NCI-H146 treated with DMSO at 0.1 percent for 48 hours (cell line): ENCODE measurements at regions not wholly inside any gene's neighbourhood (a gene's known extent, or its start where the extent isn't known, plus 50 kb on each side); places are given as distances from the start of the nearest gene placed in this dataset.
"Not testable (repeated sequence)": the region's sequence is repeated elsewhere in the genome, so short reads cannot be mapped to it uniquely, and the experiment has no call there.

Experiments used
- DNase-seq: peaks from one replicate; lab custom pipeline; 2025; ENCODE audit not compliant: unreplicated experiment; lab: John Stamatoyannopoulos, UW

DNA sequence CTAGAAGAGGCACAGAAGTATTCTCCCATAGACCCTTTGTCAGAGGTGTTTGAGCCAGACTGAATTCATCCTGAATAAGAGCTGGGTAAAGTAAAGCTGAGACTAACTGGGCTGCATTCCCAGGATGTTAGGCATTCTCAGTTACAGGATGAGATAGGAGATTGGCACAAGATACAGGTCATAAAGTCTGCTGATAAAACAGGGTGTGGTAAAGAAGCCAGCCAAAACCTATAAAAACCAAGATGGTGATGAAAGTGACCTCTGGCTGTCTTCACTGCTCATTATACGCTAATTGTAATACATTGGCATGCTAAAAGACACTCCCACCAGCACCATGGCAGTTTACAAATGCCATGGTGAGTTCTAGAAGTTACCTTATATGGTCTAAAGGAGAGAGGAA, 364.9 kb upstream of the TMEFF2 start:
- no peak for DNase-seq

GRCh38 chr2:192558637-192559036, 363.9 kb upstream of the TMEFF2 start:
- DNase-seq: no peak

- DNase-seq: no peak
These were observed 361.0 kb upstream of the TMEFF2 start for GRCh38 chr2:192555740-192556139.

- DNase-seq: no peak
These were observed 357.0 kb upstream of the TMEFF2 start for GRCh38 chr2:192551760-192552159.

GRCh38 chr2:192546565-192546964, 351.8 kb upstream of the TMEFF2 start:
- DNase-seq: no peak

GRCh38 chr2:192544371-192544955, 349.7 kb upstream of the TMEFF2 start:
- DNase-seq: no peak

DNA sequence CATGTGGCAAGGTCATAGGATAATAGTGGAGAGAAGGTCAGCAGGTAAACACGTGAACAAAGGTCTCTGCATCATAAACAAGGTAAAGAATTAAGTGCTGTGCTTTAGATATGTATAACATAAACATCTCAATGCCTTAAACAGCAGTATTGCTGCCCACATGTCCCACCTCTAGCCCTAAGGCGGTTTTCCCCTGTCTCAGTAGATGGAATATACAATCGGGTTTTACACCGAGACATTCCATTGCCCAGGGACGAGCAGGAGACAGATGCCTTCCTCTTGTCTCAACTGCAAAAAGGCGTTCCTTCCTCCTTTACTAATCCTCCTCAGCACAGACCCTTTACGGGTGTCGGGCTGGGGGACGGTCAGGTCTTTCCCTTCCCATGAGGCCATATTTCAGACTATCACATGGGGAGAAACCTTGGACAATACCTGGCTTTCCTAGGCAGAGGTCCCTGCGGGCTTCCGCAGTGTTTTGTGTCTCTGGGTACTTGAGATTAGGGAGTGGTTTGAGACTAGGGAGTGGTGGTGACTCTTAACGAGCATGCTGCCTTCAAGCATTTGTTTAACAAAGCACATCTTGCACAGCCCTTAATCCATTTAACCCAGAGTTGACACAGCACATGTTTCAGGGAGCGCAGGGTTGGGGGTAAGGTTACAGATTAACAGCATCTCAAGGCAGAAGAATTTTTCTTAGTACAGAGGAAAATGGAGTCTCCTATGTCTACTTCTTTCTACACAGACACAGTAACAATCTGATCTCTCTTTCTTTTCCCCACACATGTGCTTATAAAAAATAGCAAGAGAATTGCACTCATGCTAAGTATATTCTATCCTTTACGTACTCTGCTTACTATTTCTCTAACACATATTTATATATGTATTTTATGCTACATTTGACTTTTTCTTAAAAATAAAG, 347.7 kb upstream of the TMEFF2 start:
- not testable (repeated sequence) for DNase-seq

- DNase-seq: no peak
These were observed 344.6 kb upstream of the TMEFF2 start for GRCh38 chr2:192539306-192539705.

DNA sequence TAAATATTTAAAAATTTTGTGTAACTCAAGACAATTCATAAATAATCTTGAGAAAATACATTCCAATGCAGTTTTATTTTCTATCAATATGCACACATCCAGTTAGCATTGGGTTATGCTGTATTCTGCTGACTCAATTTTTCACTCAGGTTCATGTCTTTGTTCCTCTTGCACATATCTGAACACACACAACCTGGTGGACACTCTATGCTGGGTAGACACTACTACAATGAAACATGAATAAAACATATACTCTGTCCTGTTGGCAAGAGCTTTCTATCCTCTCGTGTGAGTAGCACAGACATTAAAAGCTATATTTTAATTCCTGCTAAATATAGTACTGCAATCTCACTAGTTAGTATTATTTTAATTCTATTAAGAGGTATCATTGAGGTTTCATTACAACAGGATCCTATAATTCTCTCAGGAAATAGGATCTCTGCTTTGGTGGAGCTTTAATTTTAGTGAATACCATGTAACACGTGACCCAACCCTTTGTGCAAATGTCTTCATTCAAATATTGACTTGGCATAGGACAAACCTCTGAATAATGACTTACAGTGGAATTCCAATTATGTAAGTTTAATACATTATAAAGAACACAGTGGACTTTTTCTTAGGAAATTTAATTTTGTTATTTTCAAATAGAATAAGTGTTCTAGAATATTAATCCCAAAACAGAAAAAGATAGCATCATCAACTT, 342.3 kb upstream of the TMEFF2 start:
- no peak for DNase-seq

GRCh38 chr2:192535956-192536921, 341.5 kb upstream of the TMEFF2 start:
- no peak for DNase-seq

- DNase-seq: no peak
These were observed 339.3 kb upstream of the TMEFF2 start for GRCh38 chr2:192534072-192534471.

DNA sequence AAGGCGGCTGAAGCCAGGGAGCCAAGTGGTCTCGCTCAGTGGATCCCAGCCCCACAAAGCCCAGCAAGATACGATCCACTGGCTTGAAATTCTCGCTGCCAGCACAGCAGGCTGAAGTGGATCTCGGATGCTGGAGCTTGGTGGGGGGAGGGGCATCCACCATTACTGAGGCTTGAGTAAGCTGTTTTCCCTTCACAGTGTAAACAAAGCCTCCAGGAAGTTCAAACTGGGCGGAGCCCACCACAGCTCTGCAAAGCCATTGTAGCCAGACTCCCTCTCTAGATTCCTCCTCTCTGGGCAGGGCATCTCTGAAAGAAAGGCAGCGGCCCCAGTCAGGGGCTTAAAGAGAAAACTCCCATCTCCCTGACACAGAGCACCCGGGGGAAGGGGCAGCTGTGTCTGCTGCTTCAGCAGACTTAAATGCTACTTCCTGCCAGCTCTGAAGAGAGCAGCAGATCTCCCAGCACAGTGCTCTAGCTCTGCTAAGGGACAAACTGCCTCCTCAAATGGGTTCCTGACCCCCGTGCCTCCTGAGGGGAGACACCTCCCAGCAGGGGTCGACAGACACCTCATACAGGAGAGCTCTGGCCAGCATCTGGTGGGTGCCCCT, 330.0 kb upstream of the TMEFF2 start:
- DNase-seq: not testable (repeated sequence)

- DNase-seq: not testable (repeated sequence)
These were observed 329.5 kb upstream of the TMEFF2 start for GRCh38 chr2:192524214-192524613.

DNA sequence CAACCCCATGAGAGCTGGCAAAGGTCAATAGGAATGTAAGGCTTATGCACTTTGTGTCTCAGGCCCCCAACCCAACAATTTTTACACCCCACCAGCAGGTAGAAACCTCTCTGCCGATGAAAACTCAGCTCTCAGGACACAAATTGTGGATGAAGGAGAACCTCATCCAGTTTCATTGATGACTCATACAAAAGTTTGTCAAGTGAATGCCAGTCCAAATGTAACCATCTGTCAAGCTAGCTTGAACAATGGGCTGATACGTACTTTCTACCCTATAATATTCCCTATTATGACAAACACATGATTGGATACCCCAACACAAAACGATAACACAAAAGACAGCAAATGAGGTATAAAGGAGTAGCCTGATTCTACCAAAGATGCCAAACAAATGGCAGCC, 321.2 kb upstream of the TMEFF2 start:
- DNase-seq: no peak

DNA sequence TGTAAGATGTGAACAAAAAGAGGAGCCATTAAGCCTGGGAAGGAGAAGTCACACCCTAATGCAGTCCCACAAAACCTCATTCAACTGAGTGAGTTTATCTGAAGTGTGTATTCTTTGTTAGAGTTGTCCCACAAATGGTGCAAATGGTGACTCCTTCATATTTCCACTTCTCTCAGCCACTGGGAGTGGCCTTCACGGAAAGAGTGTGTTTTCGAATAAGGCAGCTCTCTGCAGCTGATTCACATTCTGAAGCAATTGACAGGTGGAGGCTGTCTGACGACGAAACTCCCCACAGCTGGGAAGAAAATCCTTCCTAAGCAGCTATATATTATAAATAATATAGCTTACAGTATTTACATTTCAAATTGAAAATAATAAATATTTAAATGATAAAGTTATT, 318.8 kb upstream of the TMEFF2 start:
- no peak for DNase-seq

DNA sequence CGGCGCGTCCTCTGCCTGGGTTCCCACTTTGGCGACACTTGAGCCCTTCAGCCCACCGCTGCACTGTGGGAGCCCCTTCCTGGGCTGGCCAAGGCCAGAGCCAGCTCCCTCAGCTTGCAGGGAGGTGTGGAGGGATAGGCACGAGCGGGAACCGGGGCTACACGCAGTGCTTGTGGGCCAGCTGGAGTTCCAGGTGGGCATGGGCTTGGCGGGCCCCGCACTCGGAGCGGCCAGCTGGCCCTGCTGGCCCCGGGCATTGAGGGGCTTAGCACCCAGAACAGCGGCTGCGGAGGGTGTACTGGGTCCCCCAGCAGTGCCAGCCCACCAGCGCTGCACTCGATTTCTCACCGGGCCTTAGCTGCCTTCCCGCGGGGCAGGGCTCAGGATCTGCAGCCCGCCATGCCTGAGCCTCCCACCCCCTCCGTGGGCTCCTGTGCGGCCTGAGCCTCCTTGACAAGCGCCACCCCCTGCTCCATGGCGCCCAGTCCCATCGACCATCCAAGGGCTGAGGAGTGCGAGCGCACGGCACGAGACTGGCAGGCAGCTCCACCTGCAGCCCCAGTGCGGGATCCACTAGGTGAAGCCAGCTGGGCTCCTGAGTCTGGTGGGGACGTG, 313.2 kb upstream of the TMEFF2 start:
- not testable (repeated sequence) for DNase-seq

- no peak for DNase-seq
These were observed 305.9 kb upstream of the TMEFF2 start for GRCh38 chr2:192500550-192501200.

DNA sequence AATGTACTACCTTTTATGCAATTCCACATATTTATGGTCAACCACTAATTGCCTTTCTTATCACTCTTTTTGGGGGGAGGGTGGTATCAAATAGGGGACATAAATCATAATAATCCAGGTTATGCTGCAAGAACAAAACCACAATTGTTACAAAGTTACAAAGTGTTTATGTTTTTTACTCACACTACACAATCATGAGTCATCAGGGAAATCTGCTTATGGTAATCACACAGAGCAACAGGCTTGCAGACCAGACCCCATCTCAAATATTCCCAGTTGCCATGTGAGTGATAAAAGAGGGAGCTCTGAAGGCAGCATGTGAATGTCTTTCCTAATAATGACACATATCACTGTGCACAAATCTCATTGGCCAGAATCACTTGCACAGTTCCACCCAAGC, 304.7 kb upstream of the TMEFF2 start:
- DNase-seq: no peak

DNA sequence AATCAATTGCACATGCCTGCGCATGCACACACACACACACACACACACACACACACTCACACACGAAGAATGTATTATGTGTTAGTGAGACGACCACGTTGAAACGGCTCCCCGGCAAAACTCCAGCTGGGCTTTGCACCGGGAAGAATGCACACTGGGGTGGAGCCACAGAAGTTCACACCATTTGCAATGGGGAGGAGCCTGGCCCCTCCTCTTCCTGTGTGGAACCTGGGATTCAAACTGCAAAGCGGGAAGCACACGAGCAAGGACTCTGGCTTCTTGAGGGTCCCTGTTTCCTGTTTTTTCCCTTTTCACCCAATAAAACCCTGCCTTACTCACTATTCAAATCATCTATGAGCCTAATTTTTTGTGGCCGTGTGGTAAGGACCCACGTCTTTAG, 304.0 kb upstream of the TMEFF2 start:
- DNase-seq: no peak
